LNCAP (cell line): ENCODE measurements at regions not wholly inside any gene's neighbourhood (a gene's known extent, or its start where the extent isn't known, plus 50 kb on each side); places are given as distances from the start of the nearest gene placed in this dataset.

Experiments used
- CTCF ChIP-seq: fragments of 450-650 bp; IDR thresholded peaks from 2 replicates; pipeline ENCODE4 v1.5.1; 2017; ENCODE audit warnings: mild to moderate bottlenecking

DNA sequence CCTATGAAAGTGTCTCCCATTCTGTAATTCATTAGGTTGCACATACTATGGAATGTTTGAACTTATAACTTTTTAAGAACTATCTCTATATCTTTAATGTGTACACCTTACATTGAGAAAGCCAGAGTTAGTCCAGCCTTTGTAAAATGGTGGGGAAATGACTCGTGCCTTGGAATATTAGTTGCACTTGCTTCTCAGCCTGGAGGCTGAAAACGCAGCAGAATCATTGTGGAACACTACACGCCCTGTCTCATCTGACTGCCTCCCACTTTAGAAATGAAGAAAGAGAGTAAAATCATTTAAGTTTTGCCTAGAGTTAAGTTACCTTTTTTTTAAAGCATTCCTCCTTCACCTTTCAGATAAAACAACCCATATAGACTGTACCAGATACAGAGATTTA is 90.7 kb upstream of the WSB1 start:
- no peak for TF ChIP-seq CTCF

- peak; percentile 31; the same call in 1 of the 2 replicates for TF ChIP-seq CTCF
Observed at GRCh38 chr17:27206447-27206846, 87.5 kb upstream of the WSB1 start.

- no peak for TF ChIP-seq CTCF
Observed at GRCh38 chr17:27207073-27207513, 86.8 kb upstream of the WSB1 start.

DNA sequence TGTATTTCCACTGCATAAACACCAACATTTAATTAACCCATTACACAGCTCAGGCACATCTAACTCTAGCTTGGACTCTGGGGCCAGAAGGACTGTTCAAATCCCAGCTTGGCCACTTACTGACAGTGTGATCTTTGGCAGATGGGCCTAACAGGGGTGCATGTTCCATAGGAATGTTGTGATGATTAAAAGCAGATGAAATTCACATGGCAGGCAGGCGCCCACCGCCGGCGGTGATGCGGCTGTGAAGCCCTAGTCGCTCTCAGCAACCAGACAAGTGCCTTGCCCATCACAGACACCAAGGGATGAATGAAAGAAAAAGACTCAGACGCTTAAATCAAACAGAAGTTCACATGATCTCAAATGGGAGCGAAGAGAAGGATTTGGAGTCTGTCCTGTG is 84.6 kb upstream of the WSB1 start:
- TF ChIP-seq CTCF, result no peak

DNA sequence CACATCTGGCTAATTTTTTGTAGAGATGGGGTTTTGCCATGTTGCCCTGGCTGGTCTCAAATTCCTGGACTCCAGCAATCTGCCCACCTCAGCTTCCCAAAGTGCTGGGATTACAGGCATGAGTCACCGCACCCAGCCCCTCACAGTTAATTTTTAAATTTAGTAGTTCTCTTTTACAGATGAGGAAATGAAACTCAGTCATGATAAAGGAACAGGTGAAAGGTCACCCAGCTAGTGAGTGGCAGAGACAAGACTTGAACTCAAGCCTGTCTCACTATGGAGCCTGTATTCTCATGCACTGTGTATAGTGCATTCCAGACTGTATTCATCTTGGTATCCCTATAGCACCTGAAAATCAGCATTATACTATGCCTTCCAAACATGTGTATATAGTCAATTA is 77.1 kb upstream of the WSB1 start:
- no peak for TF ChIP-seq CTCF

DNA sequence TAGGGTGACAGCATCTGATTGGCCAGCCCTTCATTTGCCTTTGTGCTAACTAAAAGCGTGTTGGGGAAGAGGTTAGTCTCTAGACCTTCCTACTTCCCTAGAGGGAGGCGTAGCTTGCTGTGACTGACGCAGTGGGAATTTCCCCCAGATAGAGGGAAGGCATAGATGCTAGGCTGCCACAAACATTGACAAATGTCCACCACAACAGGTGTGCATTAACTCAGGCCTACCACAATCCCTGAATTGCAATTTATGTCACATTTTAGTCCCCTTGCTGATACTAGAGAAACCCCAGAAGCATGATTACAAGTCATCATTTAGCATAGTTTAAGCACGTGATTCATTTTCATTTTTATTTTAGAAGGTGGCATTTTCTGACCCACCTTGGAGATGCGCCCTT is 76.3 kb upstream of the WSB1 start:
- no peak for TF ChIP-seq CTCF

- no peak for TF ChIP-seq CTCF
Observed at GRCh38 chr17:27218041-27218440, 75.9 kb upstream of the WSB1 start.

- TF ChIP-seq CTCF, result no peak
Observed at GRCh38 chr17:27218719-27219488, 75.0 kb upstream of the WSB1 start.
